GM19324 (cell line): ENCODE measurements at regions not wholly inside any gene's neighbourhood (a gene's known extent, or its start where the extent isn't known, plus 50 kb on each side); places are given as distances from the start of the nearest gene placed in this dataset.
"Not testable (repeated sequence)": the region's sequence is repeated elsewhere in the genome, so short reads cannot be mapped to it uniquely, and the experiment has no call there.

Experiments used
- ATAC-seq: cut with Tn5 transposase; IDR thresholded peaks from one replicate; pipeline ENCODE4 v1.9.1; 2021; ENCODE audit warnings: mild to moderate bottlenecking, moderate library complexity; ENCODE audit not compliant: unreplicated experiment, low FRiP score

DNA sequence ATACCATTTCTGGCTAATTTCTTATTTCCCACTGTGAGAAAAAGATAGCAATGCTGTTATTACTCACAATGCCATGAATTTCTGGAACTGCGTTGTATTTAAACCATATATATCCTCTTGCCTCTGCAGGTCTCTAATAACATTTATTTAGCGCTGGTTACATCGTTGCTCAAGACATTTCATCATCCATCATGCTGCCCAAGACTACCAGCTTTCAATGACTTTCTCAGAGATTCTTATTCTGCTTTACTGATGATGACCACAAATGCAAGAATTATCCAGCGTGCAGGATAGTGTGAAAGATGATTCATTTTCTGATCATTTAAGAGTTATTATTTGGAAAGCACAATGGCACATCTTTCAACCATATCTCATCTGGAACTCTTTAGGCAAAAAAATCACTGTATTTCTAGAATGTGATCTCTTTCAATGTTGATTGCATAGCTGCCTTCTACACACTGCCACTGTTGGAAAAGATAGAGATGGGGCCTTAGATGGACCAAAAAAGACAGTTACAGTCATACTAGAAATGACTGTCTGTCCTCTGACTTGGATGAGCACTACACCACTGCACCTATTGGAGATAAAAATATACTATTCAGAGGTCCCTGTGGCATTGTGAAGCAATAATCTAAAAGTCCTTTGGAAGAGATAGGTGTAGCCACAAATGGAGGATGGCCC, 716.1 kb downstream of the NSUN3 start:
- ATAC-seq = no peak

DNA sequence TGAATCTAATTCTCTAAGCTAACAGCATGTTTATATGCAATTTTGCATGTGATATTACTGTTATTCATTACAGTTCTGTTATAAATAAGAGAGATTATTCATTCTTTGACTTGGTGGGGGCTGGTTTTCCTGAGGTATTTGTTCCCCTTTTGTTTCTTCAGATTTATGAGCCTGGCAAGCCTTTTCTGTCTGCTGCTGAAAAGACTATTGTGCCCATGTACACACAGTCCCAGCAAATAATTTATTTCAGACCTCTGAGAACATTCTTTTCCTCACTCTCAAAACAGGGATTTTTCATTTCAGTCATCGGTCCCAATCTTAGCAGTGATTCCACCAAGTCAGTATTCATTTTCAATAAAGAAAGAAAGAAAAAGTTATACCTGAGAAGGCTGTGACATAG, 716.8 kb downstream of the NSUN3 start:
- no peak for ATAC-seq

DNA sequence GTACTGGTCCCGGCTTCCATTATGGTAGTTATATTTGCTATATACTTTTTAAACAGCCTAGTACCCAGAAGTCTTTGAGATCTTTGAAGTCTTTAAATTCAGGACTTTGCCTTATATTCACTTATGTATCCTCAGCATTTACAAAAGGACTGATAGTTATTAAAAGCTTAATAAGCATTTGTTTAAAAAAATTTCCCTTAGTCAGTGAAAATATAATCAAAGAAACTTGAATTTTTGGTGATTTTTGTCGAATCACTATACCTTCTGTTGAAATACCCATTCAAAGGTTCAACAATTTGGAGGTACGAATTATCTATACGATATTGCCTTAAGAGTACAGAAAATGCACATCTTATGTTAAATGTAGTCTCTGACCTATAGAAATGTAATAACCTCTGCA, 721.4 kb downstream of the NSUN3 start:
- ATAC-seq = no peak

- ATAC-seq = no peak
Measured at GRCh38 chr3:94787066-94787465, 724.2 kb downstream of the NSUN3 start.

DNA sequence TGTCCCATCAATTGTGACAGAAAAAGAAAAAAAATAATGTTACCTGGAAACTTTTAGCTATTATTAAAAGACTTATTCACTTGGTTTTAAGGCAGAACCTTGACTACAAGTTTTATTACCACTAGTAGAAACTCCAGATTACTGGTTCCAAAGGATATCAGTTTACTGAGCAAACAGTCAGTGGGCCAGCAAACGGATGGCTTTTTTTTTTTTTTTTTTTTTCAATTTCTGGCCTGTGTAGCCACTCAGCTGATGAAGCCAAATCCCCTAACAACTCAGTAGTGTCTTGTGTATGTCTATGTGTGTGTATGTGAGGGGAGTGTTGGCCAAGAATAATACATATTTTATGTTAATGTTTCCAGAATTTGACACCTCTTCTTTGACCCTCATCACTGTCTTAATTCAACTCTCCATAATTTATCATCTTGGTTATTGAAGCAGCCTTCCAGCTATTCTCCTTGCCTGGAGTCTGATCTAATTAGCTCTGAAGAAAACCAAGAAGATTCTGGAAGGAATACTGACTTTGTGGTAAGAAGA, 724.9 kb downstream of the NSUN3 start:
- no peak for ATAC-seq

DNA sequence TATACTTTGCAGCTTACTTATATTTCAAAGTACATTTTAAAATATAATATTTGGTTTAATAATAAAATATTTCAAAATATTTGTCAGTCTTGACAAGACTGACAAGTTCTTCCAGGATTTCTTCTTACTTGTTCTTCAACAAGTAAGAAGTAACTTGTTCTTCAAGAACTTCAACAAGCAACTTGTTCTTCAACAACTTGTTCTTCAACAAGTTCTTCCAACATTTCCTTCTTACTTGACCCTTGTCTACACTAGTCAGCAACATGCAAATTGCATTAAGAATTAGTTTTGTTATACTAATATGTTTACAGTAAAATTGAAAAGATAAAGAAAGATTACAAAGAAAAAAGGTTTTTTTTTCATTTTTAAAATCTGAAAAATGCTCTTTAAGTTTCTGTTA, 731.7 kb downstream of the NSUN3 start:
- no peak for ATAC-seq

- ATAC-seq = no peak
Measured at GRCh38 chr3:94799420-94800060, 736.7 kb downstream of the NSUN3 start.

GRCh38 chr3:94811836-94812235, 749.0 kb downstream of the NSUN3 start:
- ATAC-seq = no peak

DNA sequence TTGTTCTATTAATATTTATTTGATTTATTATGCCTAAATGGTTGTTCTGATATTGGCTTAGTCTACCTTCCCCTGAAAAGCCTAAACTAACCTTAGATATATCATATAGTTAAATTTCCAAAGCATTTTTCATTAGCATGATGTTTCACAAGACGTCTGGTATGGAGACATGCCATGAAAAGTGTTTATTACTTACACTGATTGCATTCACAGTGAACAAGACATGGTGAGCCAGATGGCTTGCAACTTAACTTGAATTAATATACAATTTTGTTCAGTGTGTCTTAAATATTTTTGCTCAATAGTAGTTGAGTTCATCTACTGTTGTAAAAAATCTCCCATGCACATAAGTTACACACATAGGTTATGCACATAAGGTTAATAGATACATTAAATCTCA, 758.4 kb downstream of the NSUN3 start:
- no peak for ATAC-seq

DNA sequence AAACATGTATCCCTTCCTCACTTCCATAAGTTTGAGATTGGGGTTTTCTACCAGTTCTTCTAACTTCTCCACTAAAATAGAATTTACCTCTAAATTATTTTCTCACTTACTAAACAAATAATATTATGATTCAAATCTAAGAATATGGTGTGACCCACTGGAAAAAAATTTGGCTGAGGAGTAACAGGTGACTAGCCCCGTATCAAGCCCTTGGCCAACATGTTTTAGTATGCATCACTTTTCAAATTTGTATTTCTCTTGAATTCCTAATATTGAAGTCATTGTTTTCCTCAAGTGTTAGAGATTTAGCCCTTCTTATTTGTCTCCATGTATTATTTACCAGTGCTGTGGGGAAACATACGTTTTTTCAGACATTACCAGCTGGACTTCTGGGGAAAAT, 759.4 kb downstream of the NSUN3 start:
- no peak for ATAC-seq

DNA sequence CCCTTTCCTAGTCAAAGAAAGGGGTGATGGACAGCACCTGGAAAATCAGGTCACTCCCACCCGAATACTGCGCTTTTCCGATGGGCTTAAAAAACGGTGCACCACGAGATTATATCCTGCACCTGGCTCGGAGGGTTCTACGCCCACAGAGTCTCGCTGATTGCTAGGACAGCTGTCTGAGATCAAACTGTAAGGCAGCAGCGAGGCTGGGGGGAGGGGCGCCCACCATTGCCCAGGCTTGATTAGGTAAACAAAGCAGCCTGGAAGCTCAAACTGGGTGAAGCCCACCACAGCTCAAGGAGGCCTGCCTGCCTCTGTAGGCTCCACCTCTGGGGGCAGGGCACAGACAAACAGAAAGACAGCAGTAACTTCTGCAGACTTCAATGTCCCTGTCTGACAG, 783.4 kb downstream of the NSUN3 start:
- ATAC-seq = not testable (repeated sequence)

DNA sequence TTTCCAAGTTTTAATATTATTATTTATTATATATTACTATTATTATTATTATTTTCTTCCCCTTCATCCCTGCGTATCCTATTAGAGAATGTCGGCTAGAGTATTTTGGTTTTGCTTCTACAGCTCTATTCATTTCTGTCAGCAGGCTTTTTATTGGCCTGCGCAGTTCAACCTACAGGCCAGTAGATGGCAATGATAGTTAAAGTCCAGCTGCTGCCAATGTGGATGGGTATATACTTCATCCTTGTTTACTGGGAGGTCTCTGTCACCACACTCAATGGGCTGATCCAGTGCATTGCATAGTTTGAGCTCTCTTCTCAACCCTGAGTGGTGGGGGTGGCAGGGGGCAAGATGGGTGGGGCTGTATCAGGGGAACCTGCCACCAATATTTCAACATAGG, 799.8 kb downstream of the NSUN3 start:
- no peak for ATAC-seq

DNA sequence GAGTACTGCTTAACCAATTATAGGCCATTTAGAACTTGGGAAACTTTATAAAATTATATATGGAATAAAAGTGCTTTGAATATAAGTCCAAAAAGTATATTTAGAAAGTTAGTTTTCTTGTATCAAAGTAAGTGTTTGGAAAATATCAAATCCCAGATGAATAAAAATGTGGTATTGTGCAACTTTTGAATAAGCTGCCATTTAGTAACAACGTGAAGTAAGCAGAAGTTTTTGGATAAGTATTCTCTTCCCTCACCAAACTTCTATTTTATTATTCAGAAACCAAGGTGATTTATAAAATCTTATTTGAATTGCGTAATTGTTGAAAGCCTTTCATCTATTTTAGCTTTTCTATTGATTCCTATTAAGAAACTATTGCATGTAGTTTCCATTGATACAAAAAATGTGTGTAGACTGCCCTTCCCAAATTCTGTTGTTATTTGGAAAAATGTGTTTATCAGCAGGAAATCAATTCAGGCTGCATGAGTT, 806.2 kb downstream of the NSUN3 start:
- ATAC-seq = no peak

- ATAC-seq = no peak
Measured at GRCh38 chr3:94873751-94874150, 810.9 kb downstream of the NSUN3 start.

GRCh38 chr3:94875149-94875548, 812.3 kb downstream of the NSUN3 start:
- ATAC-seq = no peak

DNA sequence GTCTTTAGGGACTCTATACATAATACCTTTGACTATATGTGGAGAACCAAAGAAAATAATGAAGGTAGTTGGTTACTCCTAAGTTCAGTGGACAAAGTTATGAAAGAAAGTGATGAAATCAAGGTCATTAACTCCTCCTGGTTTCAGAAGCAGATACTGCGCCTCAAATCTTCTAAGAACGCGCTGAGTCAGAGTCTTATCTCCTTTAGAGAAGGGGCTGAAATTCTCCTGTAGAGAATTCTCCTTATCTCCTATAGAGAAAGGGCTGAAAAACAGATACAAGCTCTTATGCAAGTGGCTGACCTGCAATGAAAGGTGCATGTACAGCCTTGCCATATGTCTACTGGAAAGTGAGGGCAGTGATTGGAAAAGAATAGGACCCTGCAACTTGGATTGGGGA, 824.2 kb downstream of the NSUN3 start:
- ATAC-seq = no peak

DNA sequence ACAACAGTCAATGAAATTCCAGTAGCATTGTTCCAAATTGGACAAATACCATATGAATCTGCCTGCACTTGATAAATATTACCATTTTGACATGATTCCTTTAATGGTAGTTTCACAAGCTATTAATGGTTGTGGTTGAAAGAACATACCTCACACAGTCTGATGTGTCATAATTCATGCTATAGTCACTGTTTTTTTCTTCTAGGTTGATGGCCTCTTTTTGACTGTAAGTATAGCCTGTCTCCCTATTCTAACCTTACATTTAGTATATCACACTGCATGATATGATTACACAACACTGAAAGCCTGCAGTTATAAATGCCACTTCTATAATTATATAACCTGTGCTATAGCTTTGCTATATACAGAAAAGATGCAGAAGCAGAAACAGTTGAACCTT, 834.1 kb downstream of the NSUN3 start:
- ATAC-seq = no peak

DNA sequence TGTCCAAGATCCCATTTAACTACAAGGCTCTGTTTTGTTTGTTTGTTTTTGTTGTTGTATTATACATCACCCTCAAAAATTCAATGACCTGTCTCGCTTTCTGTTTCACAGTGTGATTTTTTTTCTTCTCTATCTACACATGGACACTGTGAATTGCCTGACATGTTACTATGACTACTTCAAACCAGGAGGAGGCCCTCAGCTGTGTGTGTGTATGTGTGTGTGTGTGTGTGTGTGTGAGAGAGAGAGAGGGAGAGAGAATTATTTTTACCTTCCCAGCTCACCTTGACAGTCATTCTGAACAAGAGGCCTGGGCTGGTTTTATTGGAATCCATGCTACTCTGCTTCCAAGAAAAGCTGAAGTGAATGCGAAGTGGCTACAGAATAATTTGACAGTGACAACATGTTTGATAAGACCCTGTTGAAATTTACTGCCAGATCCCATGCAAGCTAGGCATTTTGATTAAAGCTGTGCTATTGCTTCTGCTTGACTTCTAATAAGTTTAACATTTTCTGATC, 841.4 kb downstream of the NSUN3 start:
- ATAC-seq = no peak

GRCh38 chr3:94909726-94910125, 846.9 kb downstream of the NSUN3 start:
- no peak for ATAC-seq

GRCh38 chr3:94912656-94913055, 849.8 kb downstream of the NSUN3 start:
- ATAC-seq = no peak

- no peak for ATAC-seq
Measured at GRCh38 chr3:94927175-94927574, 864.3 kb downstream of the NSUN3 start.

DNA sequence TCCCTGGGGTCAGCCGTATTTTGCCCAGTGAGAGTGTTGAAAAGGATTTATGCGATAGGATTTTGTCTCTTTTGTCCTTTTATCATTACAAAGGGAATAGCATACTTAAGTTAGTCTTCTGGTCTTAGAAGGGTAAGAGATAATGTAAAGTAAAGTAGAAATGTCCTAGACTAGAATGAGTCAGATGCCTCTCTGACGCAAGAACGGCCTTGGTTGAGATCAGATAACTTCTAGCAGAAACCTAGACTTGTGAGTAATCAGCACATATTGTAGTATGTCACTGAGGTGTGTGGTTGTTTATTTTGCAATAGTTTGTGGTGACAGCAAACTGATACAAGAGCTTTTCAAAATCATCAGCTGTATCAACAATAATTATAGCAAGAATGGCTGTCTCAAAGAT, 866.1 kb downstream of the NSUN3 start:
- no peak for ATAC-seq
